NT2/D1 (cell line): ENCODE measurements at regions not wholly inside any gene's neighbourhood (a gene's known extent, or its start where the extent isn't known, plus 50 kb on each side); places are given as distances from the start of the nearest gene placed in this dataset.

ENCODE experiments used
- SUZ12 ChIP-seq: IDR thresholded peaks from 2 replicates; pipeline ENCODE4 v1.6.1; 2011; ENCODE audit not compliant: insufficient read length, insufficient read depth; ENCODE audit errors: extremely low read depth
- YY1 ChIP-seq: IDR thresholded peaks from 2 replicates; pipeline ENCODE4 v1.6.1; 2011; ENCODE audit not compliant: insufficient read length, insufficient read depth
- ZNF274 ChIP-seq: IDR thresholded peaks from 2 replicates; pipeline ENCODE4 v1.6.1; 2011; ENCODE audit warnings: mild to moderate bottlenecking, low read depth, low read length

- TF ChIP-seq SUZ12 = no peak
- TF ChIP-seq YY1 = no peak
- TF ChIP-seq ZNF274 = no peak
Measured at GRCh38 chr20:51129147-51129776, 106.4 kb upstream of the KCNG1 start.
